ENCODE measurements at regions not wholly inside any gene's neighbourhood (a gene's known extent, or its start where the extent isn't known, plus 50 kb on each side); places are given as distances from the start of the nearest gene placed in this dataset.
"Not testable (repeated sequence)": the region's sequence is repeated elsewhere in the genome, so short reads cannot be mapped to it uniquely, and the experiment has no call there.

DNA sequence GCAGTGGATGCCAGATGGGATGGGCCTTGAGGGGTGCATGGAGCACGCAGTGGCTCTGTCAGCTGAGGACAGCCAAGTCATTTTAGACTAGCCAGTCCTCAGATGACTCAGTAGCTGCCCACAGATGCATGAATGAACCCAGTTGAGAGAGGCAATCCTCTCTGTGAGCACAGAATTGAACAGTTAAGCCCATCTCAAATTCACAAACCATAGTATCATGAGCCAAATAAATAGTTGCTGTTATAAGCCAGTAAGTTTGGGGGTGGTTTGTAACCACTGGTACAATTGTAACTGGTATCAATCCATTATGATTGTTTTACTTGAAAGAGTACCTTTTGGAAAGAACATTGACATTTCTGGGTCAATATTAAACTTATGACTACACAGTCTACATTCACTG lies 120.0 kb upstream of the NEK3 start:
- TF ChIP-seq, protein P1, sequence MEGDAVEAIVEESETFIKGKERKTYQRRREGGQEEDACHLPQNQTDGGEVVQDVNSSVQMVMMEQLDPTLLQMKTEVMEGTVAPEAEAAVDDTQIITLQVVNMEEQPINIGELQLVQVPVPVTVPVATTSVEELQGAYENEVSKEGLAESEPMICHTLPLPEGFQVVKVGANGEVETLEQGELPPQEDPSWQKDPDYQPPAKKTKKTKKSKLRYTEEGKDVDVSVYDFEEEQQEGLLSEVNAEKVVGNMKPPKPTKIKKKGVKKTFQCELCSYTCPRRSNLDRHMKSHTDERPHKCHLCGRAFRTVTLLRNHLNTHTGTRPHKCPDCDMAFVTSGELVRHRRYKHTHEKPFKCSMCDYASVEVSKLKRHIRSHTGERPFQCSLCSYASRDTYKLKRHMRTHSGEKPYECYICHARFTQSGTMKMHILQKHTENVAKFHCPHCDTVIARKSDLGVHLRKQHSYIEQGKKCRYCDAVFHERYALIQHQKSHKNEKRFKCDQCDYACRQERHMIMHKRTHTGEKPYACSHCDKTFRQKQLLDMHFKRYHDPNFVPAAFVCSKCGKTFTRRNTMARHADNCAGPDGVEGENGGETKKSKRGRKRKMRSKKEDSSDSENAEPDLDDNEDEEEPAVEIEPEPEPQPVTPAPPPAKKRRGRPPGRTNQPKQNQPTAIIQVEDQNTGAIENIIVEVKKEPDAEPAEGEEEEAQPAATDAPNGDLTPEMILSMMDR (IDR thresholded peaks at IDR 0.05), result not testable (repeated sequence)
- not testable (repeated sequence) for TF ChIP-seq POLR2A (IDR thresholded peaks at IDR 0.05)
